K562 (cell line): ENCODE measurements at regions not wholly inside any gene's neighbourhood (a gene's known extent, or its start where the extent isn't known, plus 50 kb on each side); places are given as distances from the start of the nearest gene placed in this dataset.

Source experiments
- ELK1 ChIP-seq: sonication (generic); formaldehyde crosslinking; IDR thresholded peaks from 2 replicates; pipeline ENCODE4 v1.8.1; 2022; ENCODE audit warnings: missing genetic modification reagents
- ID3 ChIP-seq, 2 experiments: fragments of 250-450 bp in 1 of 2; fragments of 450-650 bp in 1 of 2; sonication (Bioruptor Pico) in 1 of 2; IDR thresholded peaks; 2 replicates each; pipeline versions ENCODE4 v1.6.1 to v1.8.0; 2016 to 2021; ENCODE audit warnings: mild to moderate bottlenecking in 2 of 2, moderate library complexity in 2 of 2, missing compliant biosample characterization in 1 of 2, missing genetic modification characterization in 1 of 2
- KHSRP ChIP-seq: fragments of 450-650 bp; IDR thresholded peaks from 2 replicates; pipeline ENCODE4 v1.6.1; 2017
- MEIS2 ChIP-seq: fragments of 450-650 bp; IDR thresholded peaks from 2 replicates; pipeline ENCODE4 v1.6.1; 2014; ENCODE audit warnings: mild to moderate bottlenecking; ENCODE audit not compliant: partially characterized antibody
- NFXL1 ChIP-seq: fragments of 450-650 bp; formaldehyde crosslinking; IDR thresholded peaks from 2 replicates; pipeline ENCODE4 v1.4.0; 2021; ENCODE audit warnings: mild to moderate bottlenecking
- POLR2AphosphoS2 ChIP-seq: IDR thresholded peaks from 2 replicates; pipeline ENCODE4 v1.6.1; 2012; ENCODE audit warnings: low read length, improper control_type of control experiment
- SMARCC2 ChIP-seq: fragments of 450-650 bp; IDR thresholded peaks from 2 replicates; pipeline ENCODE4 v1.6.1; 2017; ENCODE audit warnings: antibody characterized with exemption, moderate library complexity, mild to moderate bottlenecking, low read depth
- TFAP4 ChIP-seq: sonication (generic); formaldehyde crosslinking; IDR thresholded peaks from 2 replicates; pipeline ENCODE4 v1.8.0; 2022; ENCODE audit warnings: missing genetic modification reagents, mild to moderate bottlenecking, moderate library complexity, borderline replicate concordance
- TF ChIP-seq, protein P1 (sequence below): conservative IDR thresholded peaks from 2 replicates; pipeline ENCODE4 v1.6.1; 2011; ENCODE audit warnings: low read depth, mild to moderate bottlenecking, low read length; ENCODE audit not compliant: control insufficient read depth
- TF ChIP-seq, protein P2 (sequence below): fragments of 450-650 bp; formaldehyde crosslinking; IDR thresholded peaks from 2 replicates; pipeline ENCODE4 v1.4.0; 2020; ENCODE audit warnings: mild to moderate bottlenecking

- no peak for TF ChIP-seq POLR2AphosphoS2
- TF ChIP-seq, protein P1, sequence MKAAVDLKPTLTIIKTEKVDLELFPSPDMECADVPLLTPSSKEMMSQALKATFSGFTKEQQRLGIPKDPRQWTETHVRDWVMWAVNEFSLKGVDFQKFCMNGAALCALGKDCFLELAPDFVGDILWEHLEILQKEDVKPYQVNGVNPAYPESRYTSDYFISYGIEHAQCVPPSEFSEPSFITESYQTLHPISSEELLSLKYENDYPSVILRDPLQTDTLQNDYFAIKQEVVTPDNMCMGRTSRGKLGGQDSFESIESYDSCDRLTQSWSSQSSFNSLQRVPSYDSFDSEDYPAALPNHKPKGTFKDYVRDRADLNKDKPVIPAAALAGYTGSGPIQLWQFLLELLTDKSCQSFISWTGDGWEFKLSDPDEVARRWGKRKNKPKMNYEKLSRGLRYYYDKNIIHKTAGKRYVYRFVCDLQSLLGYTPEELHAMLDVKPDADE: no peak
- TF ChIP-seq SMARCC2: no peak
- TF ChIP-seq ID3 (CRISPR knock-in tag; IDR thresholded peaks at IDR 0.05): no peak
- no peak for TF ChIP-seq ID3 (tag; IDR thresholded peaks at IDR 0.05)
- no peak for TF ChIP-seq TFAP4 (CRISPR knock-in tag)
- TF ChIP-seq NFXL1 (CRISPR knock-in tag): no peak
- TF ChIP-seq ELK1 (CRISPR knock-in tag): no peak
- TF ChIP-seq, protein P2, sequence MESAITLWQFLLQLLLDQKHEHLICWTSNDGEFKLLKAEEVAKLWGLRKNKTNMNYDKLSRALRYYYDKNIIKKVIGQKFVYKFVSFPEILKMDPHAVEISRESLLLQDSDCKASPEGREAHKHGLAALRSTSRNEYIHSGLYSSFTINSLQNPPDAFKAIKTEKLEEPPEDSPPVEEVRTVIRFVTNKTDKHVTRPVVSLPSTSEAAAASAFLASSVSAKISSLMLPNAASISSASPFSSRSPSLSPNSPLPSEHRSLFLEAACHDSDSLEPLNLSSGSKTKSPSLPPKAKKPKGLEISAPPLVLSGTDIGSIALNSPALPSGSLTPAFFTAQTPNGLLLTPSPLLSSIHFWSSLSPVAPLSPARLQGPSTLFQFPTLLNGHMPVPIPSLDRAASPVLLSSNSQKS: no peak
- TF ChIP-seq KHSRP: no peak
- TF ChIP-seq MEIS2: no peak
These were observed 79.8 kb upstream of the PAPPA start (continued) for GRCh38 chr9:116073826-116074225.
